WTC11 (cell line): ENCODE measurements at regions not wholly inside any gene's neighbourhood (a gene's known extent, or its start where the extent isn't known, plus 50 kb on each side); places are given as distances from the start of the nearest gene placed in this dataset.

Experiments
- ATAC-seq: fragments of 200-7000 bp; cut with Tn5 transposase; 2 replicates; pipeline ENCODE4 v1.10.0; 2021; ENCODE audit warnings: mild to moderate bottlenecking, moderate library complexity
- CTCF ChIA-PET: fragments of 300-600 bp; sonication (Branson Sonifier 250); formaldehyde crosslinking; loops from one replicate; lab custom pipeline; 2021; ENCODE audit warnings: antibody characterized with exemption; lab: Charles Lee
- POLR2A ChIA-PET: fragments of 350-600 bp; sonication (Branson Sonifier 250); formaldehyde crosslinking; loops from one replicate; lab custom pipeline; 2021; ENCODE audit warnings: antibody characterized with exemption; lab: Charles Lee
- DNase-seq: peaks from one replicate; pipeline ENCODE4 v3.0.0; 2021; ENCODE audit warnings: low spot score
- H3K27ac Mint-ChIP-seq: 2 replicates; pipeline ENCODE4 v1.8.0; 2021; ENCODE audit warnings: mixed read lengths
- H3K27me3 Mint-ChIP-seq: 2 replicates; pipeline ENCODE4 v1.8.0; 2021; ENCODE audit warnings: low read depth, mild to moderate bottlenecking, moderate library complexity, mixed read lengths
- H3K36me3 Mint-ChIP-seq: 2 replicates; pipeline ENCODE4 v1.8.0; 2021; ENCODE audit warnings: mixed read lengths
- H3K4me1 Mint-ChIP-seq: 2 replicates; pipeline ENCODE4 v1.8.0; 2022; ENCODE audit warnings: mixed read lengths
- H3K4me3 Mint-ChIP-seq: 2 replicates; pipeline ENCODE4 v1.8.0; 2021; ENCODE audit warnings: mild to moderate bottlenecking, moderate library complexity, mixed read lengths
- H3K9me3 Mint-ChIP-seq: 2 replicates; pipeline ENCODE4 v1.8.0; 2021; ENCODE audit warnings: mixed read lengths
- ATF1 ChIP-seq: sonication (generic); formaldehyde crosslinking; IDR thresholded peaks from 2 replicates; pipeline ENCODE4 v1.8.1; 2023; ENCODE audit warnings: mild to moderate bottlenecking, moderate library complexity, missing genetic modification reagents
- CREB1 ChIP-seq: sonication (generic); formaldehyde crosslinking; IDR thresholded peaks from 2 replicates; pipeline ENCODE4 v1.8.0; 2023; ENCODE audit warnings: mild to moderate bottlenecking, missing genetic modification reagents
- FOXK1 ChIP-seq: sonication (generic); formaldehyde crosslinking; IDR thresholded peaks from 2 replicates; pipeline ENCODE4 v1.8.0; 2022; ENCODE audit warnings: mild to moderate bottlenecking, moderate library complexity, missing genetic modification reagents
- GRHL2 ChIP-seq: fragments of 250-450 bp; sonication (Bioruptor Pico); IDR thresholded peaks from 2 replicates; pipeline ENCODE4 v1.8.0; 2022; ENCODE audit warnings: mild to moderate bottlenecking, moderate library complexity; ENCODE audit not compliant: insufficient replicate concordance, severe bottlenecking
- IRF2 ChIP-seq: sonication (generic); formaldehyde crosslinking; IDR thresholded peaks from 2 replicates; pipeline ENCODE4 v1.8.0; 2022; ENCODE audit warnings: low read depth, missing genetic modification reagents, borderline replicate concordance
- KAT7 ChIP-seq: sonication (generic); formaldehyde crosslinking; IDR thresholded peaks from 2 replicates; pipeline ENCODE4 v1.8.1; 2023; ENCODE audit warnings: missing genetic modification reagents, mild to moderate bottlenecking, borderline replicate concordance
- MXD4 ChIP-seq: fragments of 250-450 bp; sonication (Bioruptor Pico); IDR thresholded peaks from 2 replicates; pipeline ENCODE4 v1.8.0; 2021; ENCODE audit warnings: mild to moderate bottlenecking, moderate library complexity, borderline replicate concordance
- NFATC4 ChIP-seq: fragments of 250-450 bp; sonication (Bioruptor Pico); IDR thresholded peaks from 2 replicates; pipeline ENCODE4 v1.9.0; 2021; ENCODE audit warnings: mild to moderate bottlenecking
- NR3C1 ChIP-seq: sonication (generic); formaldehyde crosslinking; conservative IDR thresholded peaks from 2 replicates; pipeline ENCODE4 v1.8.1; 2023; ENCODE audit warnings: low read depth, mild to moderate bottlenecking, missing genetic modification reagents
- OVOL2 ChIP-seq: fragments of 250-450 bp; sonication (Bioruptor Pico); IDR thresholded peaks from 2 replicates; pipeline ENCODE4 v1.9.0; 2021; ENCODE audit warnings: mild to moderate bottlenecking, borderline replicate concordance
- RELA ChIP-seq: sonication (generic); formaldehyde crosslinking; IDR thresholded peaks from 2 replicates; pipeline ENCODE4 v1.8.1; 2022; ENCODE audit warnings: missing genetic modification reagents, mild to moderate bottlenecking, borderline replicate concordance
- RORB ChIP-seq: fragments of 250-450 bp; sonication (Bioruptor Pico); IDR thresholded peaks from 2 replicates; pipeline ENCODE4 v1.9.0; 2021; ENCODE audit warnings: mild to moderate bottlenecking
- TEAD4 ChIP-seq: sonication (generic); formaldehyde crosslinking; IDR thresholded peaks from 2 replicates; pipeline ENCODE4 v1.8.0; 2022; ENCODE audit warnings: mild to moderate bottlenecking, missing genetic modification reagents
- ZBTB21 ChIP-seq: sonication (generic); formaldehyde crosslinking; IDR thresholded peaks from 2 replicates; pipeline ENCODE4 v1.8.1; 2023; ENCODE audit warnings: mild to moderate bottlenecking, missing genetic modification reagents, borderline replicate concordance
- ZNF219 ChIP-seq: sonication (generic); formaldehyde crosslinking; IDR thresholded peaks from 2 replicates; pipeline ENCODE4 v1.8.0; 2023; ENCODE audit warnings: missing genetic modification reagents, mild to moderate bottlenecking, borderline replicate concordance
- ZNF396 ChIP-seq: fragments of 250-450 bp; sonication (Bioruptor Pico); IDR thresholded peaks from 2 replicates; pipeline ENCODE4 v1.8.0; 2021; ENCODE audit warnings: mild to moderate bottlenecking, moderate library complexity, borderline replicate concordance
- ZNF671 ChIP-seq: fragments of 250-450 bp; sonication (Bioruptor Pico); IDR thresholded peaks from 2 replicates; pipeline ENCODE4 v1.8.0; 2021; ENCODE audit warnings: mild to moderate bottlenecking
- TF ChIP-seq, protein P1 (sequence below): sonication (generic); formaldehyde crosslinking; IDR thresholded peaks from 2 replicates; pipeline ENCODE4 v1.8.1; 2022; ENCODE audit warnings: mild to moderate bottlenecking, missing genetic modification reagents, moderate library complexity, borderline replicate concordance
- TF ChIP-seq, protein P2 (sequence below): sonication (generic); formaldehyde crosslinking; IDR thresholded peaks from 2 replicates; pipeline ENCODE4 v1.8.1; 2023; ENCODE audit warnings: mild to moderate bottlenecking, moderate library complexity, missing genetic modification reagents
- TF ChIP-seq, protein P3 (sequence below): sonication (generic); formaldehyde crosslinking; conservative IDR thresholded peaks from 2 replicates; pipeline ENCODE4 v1.8.1; 2023; ENCODE audit warnings: mild to moderate bottlenecking, low read depth, missing genetic modification reagents, moderate library complexity
- TF ChIP-seq, protein P4 (sequence below): sonication (generic); formaldehyde crosslinking; IDR thresholded peaks from 2 replicates; pipeline ENCODE4 v1.8.1; 2022; ENCODE audit warnings: mild to moderate bottlenecking, moderate library complexity, missing genetic modification reagents
- TF ChIP-seq, protein P5 (sequence below): sonication (generic); formaldehyde crosslinking; IDR thresholded peaks from 2 replicates; pipeline ENCODE4 v1.8.0; 2022; ENCODE audit warnings: mild to moderate bottlenecking, missing genetic modification reagents
- TF ChIP-seq, protein P6 (sequence below): sonication (generic); formaldehyde crosslinking; IDR thresholded peaks from 2 replicates; pipeline ENCODE4 v1.8.0; 2022; ENCODE audit warnings: mild to moderate bottlenecking, missing genetic modification reagents
- TF ChIP-seq, protein P7 (sequence below): sonication (generic); formaldehyde crosslinking; IDR thresholded peaks from 2 replicates; pipeline ENCODE4 v1.8.1; 2022; ENCODE audit warnings: missing genetic modification reagents, borderline replicate concordance
- TF ChIP-seq, protein P8 (sequence below): fragments of 250-450 bp; sonication (Bioruptor Pico); IDR thresholded peaks from 2 replicates; pipeline ENCODE4 v1.9.0; 2021; ENCODE audit warnings: mild to moderate bottlenecking

DNA sequence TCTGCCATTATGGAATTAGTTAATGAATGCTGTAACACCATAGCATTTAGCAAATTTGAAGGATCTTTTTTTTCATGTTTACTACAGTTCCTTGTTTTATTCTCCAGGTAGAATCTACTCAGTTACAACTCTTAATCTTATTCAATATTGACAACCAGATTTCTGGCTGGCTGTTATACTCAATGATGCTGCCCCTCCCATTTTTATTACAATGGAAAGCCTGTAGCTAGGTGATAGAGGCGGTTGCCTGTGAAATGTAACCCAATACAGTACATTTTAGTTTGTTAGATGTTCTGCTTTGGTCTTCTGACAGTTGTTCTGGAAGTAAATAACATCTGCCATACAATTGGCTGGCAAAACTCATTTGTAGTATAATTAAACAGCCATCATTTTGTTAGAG, 294.2 kb downstream of the DMRTA1 start:
- POLR2A ChIA-PET, result no interaction called here
- no peak overlapping the region for H3K27ac Mint-ChIP-seq
- H3K36me3 Mint-ChIP-seq, result no peaks in the 10 kb centered on the region
- TF ChIP-seq TEAD4 (CRISPR knock-in tag) (no peak), ZNF671 (no peak), RELA (CRISPR knock-in tag) (no peak), NFATC4 (CRISPR knock-in tag) (no peak), NR3C1 (CRISPR knock-in tag) (no peak), ATF1 (CRISPR knock-in tag) (no peak), ZBTB21 (no peak), ZNF219 (no peak), CREB1 (CRISPR knock-in tag) (no peak), OVOL2 (CRISPR knock-in tag) (no peak), KAT7 (no peak), FOXK1 (CRISPR knock-in tag) (no peak), RORB (CRISPR knock-in tag) (no peak)
- TF ChIP-seq, protein P1, sequence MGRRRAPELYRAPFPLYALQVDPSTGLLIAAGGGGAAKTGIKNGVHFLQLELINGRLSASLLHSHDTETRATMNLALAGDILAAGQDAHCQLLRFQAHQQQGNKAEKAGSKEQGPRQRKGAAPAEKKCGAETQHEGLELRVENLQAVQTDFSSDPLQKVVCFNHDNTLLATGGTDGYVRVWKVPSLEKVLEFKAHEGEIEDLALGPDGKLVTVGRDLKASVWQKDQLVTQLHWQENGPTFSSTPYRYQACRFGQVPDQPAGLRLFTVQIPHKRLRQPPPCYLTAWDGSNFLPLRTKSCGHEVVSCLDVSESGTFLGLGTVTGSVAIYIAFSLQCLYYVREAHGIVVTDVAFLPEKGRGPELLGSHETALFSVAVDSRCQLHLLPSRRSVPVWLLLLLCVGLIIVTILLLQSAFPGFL, result no peak
- TF ChIP-seq, protein P2, sequence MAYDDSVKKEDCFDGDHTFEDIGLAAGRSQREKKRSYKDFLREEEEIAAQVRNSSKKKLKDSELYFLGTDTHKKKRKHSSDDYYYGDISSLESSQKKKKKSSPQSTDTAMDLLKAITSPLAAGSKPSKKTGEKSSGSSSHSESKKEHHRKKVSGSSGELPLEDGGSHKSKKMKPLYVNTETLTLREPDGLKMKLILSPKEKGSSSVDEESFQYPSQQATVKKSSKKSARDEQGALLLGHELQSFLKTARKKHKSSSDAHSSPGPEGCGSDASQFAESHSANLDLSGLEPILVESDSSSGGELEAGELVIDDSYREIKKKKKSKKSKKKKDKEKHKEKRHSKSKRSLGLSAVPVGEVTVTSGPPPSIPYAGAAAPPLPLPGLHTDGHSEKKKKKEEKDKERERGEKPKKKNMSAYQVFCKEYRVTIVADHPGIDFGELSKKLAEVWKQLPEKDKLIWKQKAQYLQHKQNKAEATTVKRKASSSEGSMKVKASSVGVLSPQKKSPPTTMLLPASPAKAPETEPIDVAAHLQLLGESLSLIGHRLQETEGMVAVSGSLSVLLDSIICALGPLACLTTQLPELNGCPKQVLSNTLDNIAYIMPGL (CRISPR knock-in tag), result no peak
- TF ChIP-seq, protein P3, sequence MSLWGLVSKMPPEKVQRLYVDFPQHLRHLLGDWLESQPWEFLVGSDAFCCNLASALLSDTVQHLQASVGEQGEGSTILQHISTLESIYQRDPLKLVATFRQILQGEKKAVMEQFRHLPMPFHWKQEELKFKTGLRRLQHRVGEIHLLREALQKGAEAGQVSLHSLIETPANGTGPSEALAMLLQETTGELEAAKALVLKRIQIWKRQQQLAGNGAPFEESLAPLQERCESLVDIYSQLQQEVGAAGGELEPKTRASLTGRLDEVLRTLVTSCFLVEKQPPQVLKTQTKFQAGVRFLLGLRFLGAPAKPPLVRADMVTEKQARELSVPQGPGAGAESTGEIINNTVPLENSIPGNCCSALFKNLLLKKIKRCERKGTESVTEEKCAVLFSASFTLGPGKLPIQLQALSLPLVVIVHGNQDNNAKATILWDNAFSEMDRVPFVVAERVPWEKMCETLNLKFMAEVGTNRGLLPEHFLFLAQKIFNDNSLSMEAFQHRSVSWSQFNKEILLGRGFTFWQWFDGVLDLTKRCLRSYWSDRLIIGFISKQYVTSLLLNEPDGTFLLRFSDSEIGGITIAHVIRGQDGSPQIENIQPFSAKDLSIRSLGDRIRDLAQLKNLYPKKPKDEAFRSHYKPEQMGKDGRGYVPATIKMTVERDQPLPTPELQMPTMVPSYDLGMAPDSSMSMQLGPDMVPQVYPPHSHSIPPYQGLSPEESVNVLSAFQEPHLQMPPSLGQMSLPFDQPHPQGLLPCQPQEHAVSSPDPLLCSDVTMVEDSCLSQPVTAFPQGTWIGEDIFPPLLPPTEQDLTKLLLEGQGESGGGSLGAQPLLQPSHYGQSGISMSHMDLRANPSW (CRISPR knock-in tag), result no peak
- TF ChIP-seq, protein P4, sequence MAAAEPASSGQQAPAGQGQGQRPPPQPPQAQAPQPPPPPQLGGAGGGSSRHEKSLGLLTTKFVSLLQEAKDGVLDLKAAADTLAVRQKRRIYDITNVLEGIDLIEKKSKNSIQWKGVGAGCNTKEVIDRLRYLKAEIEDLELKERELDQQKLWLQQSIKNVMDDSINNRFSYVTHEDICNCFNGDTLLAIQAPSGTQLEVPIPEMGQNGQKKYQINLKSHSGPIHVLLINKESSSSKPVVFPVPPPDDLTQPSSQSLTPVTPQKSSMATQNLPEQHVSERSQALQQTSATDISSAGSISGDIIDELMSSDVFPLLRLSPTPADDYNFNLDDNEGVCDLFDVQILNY, result no peak
- DNase-seq, result no peak
- no peak overlapping the region for H3K4me3 Mint-ChIP-seq
- no peak for ATAC-seq
- no peaks in the 10 kb centered on the region for H3K4me1 Mint-ChIP-seq
- CTCF ChIA-PET, result no interaction called here
- H3K27me3 Mint-ChIP-seq, result no peaks in the 10 kb centered on the region
- H3K9me3 Mint-ChIP-seq, result no peaks in the 10 kb centered on the region

DNA sequence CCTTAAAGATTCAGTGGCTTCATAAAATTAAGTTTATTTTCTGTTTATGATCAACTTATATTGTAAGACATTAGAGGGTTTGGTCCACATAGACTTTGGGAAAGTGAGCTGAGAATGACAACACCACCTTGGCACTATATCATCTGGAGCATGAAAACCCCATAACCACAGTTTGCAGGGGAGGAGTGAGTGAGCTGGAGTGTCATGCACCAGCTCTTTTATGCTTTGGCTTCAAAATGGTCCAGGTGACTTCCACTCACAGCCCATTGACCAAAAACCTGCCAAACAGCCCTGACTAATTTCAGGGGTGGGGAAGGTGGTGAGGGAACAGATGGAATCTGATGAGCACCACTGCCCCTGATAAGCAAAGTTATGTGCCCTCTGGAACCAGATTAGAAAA, 295.8 kb downstream of the DMRTA1 start:
- Mint-ChIP-seq H3K27me3 (no peaks in the 10 kb centered on the region), H3K36me3 (no peaks in the 10 kb centered on the region), H3K4me3 (no peak overlapping the region), H3K4me1 (no peaks in the 10 kb centered on the region), H3K9me3 (no peaks in the 10 kb centered on the region), H3K27ac (no peak overlapping the region)
- ChIA-PET CTCF (no interaction called here), POLR2A (no interaction called here)
- TF ChIP-seq, protein P5, sequence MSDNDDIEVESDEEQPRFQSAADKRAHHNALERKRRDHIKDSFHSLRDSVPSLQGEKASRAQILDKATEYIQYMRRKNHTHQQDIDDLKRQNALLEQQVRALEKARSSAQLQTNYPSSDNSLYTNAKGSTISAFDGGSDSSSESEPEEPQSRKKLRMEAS (CRISPR knock-in tag), result no peak
- TF ChIP-seq ZNF396, result no peak
- no peak for TF ChIP-seq ATF1 (CRISPR knock-in tag)
- TF ChIP-seq, protein P6, sequence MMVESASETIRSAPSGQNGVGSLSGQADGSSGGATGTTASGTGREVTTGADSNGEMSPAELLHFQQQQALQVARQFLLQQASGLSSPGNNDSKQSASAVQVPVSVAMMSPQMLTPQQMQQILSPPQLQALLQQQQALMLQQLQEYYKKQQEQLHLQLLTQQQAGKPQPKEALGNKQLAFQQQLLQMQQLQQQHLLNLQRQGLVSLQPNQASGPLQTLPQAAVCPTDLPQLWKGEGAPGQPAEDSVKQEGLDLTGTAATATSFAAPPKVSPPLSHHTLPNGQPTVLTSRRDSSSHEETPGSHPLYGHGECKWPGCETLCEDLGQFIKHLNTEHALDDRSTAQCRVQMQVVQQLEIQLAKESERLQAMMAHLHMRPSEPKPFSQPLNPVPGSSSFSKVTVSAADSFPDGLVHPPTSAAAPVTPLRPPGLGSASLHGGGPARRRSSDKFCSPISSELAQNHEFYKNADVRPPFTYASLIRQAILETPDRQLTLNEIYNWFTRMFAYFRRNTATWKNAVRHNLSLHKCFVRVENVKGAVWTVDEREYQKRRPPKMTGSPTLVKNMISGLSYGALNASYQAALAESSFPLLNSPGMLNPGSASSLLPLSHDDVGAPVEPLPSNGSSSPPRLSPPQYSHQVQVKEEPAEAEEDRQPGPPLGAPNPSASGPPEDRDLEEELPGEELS (CRISPR knock-in tag), result no peak
- no peak for TF ChIP-seq IRF2 (CRISPR knock-in tag)
- no peak for TF ChIP-seq ZBTB21
- TF ChIP-seq, protein P7, sequence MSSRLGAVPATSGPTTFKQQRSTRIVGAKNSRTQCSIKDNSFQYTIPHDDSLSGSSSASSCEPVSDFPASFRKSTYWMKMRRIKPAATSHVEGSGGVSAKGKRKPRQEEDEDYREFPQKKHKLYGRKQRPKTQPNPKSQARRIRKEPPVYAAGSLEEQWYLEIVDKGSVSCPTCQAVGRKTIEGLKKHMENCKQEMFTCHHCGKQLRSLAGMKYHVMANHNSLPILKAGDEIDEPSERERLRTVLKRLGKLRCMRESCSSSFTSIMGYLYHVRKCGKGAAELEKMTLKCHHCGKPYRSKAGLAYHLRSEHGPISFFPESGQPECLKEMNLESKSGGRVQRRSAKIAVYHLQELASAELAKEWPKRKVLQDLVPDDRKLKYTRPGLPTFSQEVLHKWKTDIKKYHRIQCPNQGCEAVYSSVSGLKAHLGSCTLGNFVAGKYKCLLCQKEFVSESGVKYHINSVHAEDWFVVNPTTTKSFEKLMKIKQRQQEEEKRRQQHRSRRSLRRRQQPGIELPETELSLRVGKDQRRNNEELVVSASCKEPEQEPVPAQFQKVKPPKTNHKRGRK (CRISPR knock-in tag), result no peak
- TF ChIP-seq, protein P8, sequence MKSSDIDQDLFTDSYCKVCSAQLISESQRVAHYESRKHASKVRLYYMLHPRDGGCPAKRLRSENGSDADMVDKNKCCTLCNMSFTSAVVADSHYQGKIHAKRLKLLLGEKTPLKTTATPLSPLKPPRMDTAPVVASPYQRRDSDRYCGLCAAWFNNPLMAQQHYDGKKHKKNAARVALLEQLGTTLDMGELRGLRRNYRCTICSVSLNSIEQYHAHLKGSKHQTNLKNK (CRISPR knock-in tag), result no peak
- no peak for TF ChIP-seq MXD4
- TF ChIP-seq GRHL2, result no peak
- no peak for TF ChIP-seq FOXK1 (CRISPR knock-in tag)
- ATAC-seq, result no peak
- DNase-seq, result no peak
